ENCODE measurements at regions not wholly inside any gene's neighbourhood (a gene's known extent, or its start where the extent isn't known, plus 50 kb on each side); places are given as distances from the start of the nearest gene placed in this dataset.

- no peaks in the 10 kb centered on the region for H3K36me3 Mint-ChIP-seq (ENCODE audit: low read depth)
- Histone ChIP-seq H3K4me2 (no peak overlapping the region), H4K20me1 (replicated peaks; ENCODE audit: insufficient read depth) (no peaks in the 10 kb centered on the region), H3K9me2 (ENCODE audit: insufficient read depth) (peaks cover 3% of the 10 kb centered on the region; the same call in 1 of the 2 replicates), H3K36me3 (ENCODE audit: insufficient read depth) (no peaks in the 10 kb centered on the region), H3K27ac (ENCODE audit: low read depth) (no peak overlapping the region), H3K79me2 (replicated peaks; ENCODE audit: insufficient read depth) (no peaks in the 10 kb centered on the region), H3K27me3 (ENCODE audit: insufficient read depth) (no peaks in the 10 kb centered on the region), H2AFZ (no peak overlapping the region), H3F3A (replicated peaks; ENCODE audit: low read depth) (no peaks in the 10 kb centered on the region), H3K4me1 (ENCODE audit: insufficient read depth) (no peaks in the 10 kb centered on the region), H3K4me3 (no peak overlapping the region)
- H3K4me1 Mint-ChIP-seq, result no peaks in the 10 kb centered on the region
- no peaks in the 10 kb centered on the region; the same call in 1 of the 3 replicates for H3K9me3 Mint-ChIP-seq
- no peak for TF ChIP-seq ZNF331 (CRISPR knock-in tag; IDR thresholded peaks at IDR 0.05; ENCODE audit: low read depth)
- no peak for TF ChIP-seq CREB1 (CRISPR knock-in tag; IDR thresholded peaks at IDR 0.05; ENCODE audit: low read depth)
- TF ChIP-seq STAT1 (IDR thresholded peaks at IDR 0.05; ENCODE audit: unreplicated experiment), result no peak
- no peak for TF ChIP-seq REST (IDR thresholded peaks at IDR 0.05; ENCODE audit: unreplicated experiment)
- no peak for TF ChIP-seq EZH2phosphoT487 (IDR thresholded peaks at IDR 0.05; ENCODE audit: unreplicated experiment)
- TF ChIP-seq NANOG (IDR thresholded peaks at IDR 0.05; ENCODE audit: borderline replicate concordance), result no peak
- no peak for TF ChIP-seq POLR2AphosphoS5 (IDR thresholded peaks at IDR 0.05; ENCODE audit: low read depth)
- TF ChIP-seq ZNF462 (CRISPR knock-in tag; IDR thresholded peaks at IDR 0.05), result no peak
- no peak for TF ChIP-seq ETS1 (IDR thresholded peaks at IDR 0.05)
- no peak for TF ChIP-seq ZNF114 (CRISPR knock-in tag; IDR thresholded peaks at IDR 0.05)
- TF ChIP-seq EZH2 (IDR thresholded peaks at IDR 0.05; ENCODE audit: low read depth, unreplicated experiment), result no peak
- TF ChIP-seq CTCF (conservative IDR thresholded peaks at IDR 0.05; ENCODE audit: low read depth in 2 of 2), result no peak
- TF ChIP-seq JUNB (IDR thresholded peaks at IDR 0.05; ENCODE audit: unreplicated experiment), result no peak
- H3K27me3 Mint-ChIP-seq (ENCODE audit: insufficient read depth, low read depth, poor library complexity), result no peaks in the 10 kb centered on the region
- DNase-seq (ENCODE audit: low spot score) (no peak), ATAC-seq (no peak)
- H3K27ac Mint-ChIP-seq, result no peak overlapping the region
- no peak overlapping the region for H3K4me3 Mint-ChIP-seq
Measured at GRCh38 chr16:8380311-8380710, 210.0 kb downstream of the TMEM114 start.

All from GM23338 (cell line).